Vagina (tissue), 2 donors: ENCODE measurements at regions not wholly inside any gene's neighbourhood (a gene's known extent, or its start where the extent isn't known, plus 50 kb on each side); places are given as distances from the start of the nearest gene placed in this dataset.

Experiments
- CTCF ChIP-seq, 3 experiments: fragments of 450-650 bp in 2 of 3; fragments of 200-600 bp in 1 of 3; sonication (generic) in 1 of 3; IDR thresholded peaks; one replicate each; pipeline ENCODE4 v1.5.1; 2017 to 2019; ENCODE audit warnings: antibody characterized with exemption in 3 of 3, mild to moderate bottlenecking in 2 of 3, moderate library complexity in 2 of 3
- POLR2AphosphoS5 ChIP-seq, 2 donors: sonication (generic); formaldehyde crosslinking; IDR thresholded peaks; one replicate each; pipeline ENCODE4 v1.9.0; 2017; ENCODE audit warnings: antibody characterized with exemption in 2 of 2, mild to moderate bottlenecking in 2 of 2, low read depth in 1 of 2; ENCODE audit not compliant: insufficient read depth in 1 of 2

GRCh38 chr5:88140396-88140855 is 128.2 kb downstream of the TMEM161B start:
- TF ChIP-seq POLR2AphosphoS5 (IDR thresholded peaks at IDR 0.05; ENCODE audit: insufficient read depth in 1 of 2, low read depth in 1 of 2) (no peak), CTCF (IDR thresholded peaks at IDR 0.05) (no peak)
